Peyer's patch (tissue), 4 donors: ENCODE measurements at regions not wholly inside any gene's neighbourhood (a gene's known extent, or its start where the extent isn't known, plus 50 kb on each side); places are given as distances from the start of the nearest gene placed in this dataset.

Source experiments
- DNase-seq, 3 donors: peaks; one replicate each; pipeline ENCODE4 v3.0.0-alpha.2; 2017 to 2019
- H3K27ac ChIP-seq, 4 donors: fragments of 200-600 bp; sonication (generic); one replicate each; pipeline ENCODE4 v1.5.1; 2016 to 2019
- H3K27me3 ChIP-seq, 2 donors: fragments of 200-600 bp; sonication (generic); one replicate each; pipeline ENCODE4 v1.5.1; 2019
- H3K36me3 ChIP-seq, 3 donors: fragments of 200-600 bp; sonication (generic); one replicate each; pipeline ENCODE4 v1.5.1; 2016 to 2019
- H3K4me1 ChIP-seq, 4 donors: fragments of 200-600 bp; sonication (generic); one replicate each; pipeline ENCODE4 v1.5.1; 2016 to 2019
- H3K4me3 ChIP-seq, 4 donors: fragments of 200-600 bp; sonication (generic); 1 replicate in 3 of 4; 2 replicates in 1 of 4; pipeline ENCODE4 v1.5.1; 2016 to 2019; ENCODE audit warnings: mild to moderate bottlenecking in 1 of 4
- H3K9me3 ChIP-seq, 4 donors: fragments of 200-600 bp; sonication (generic); one replicate each; pipeline ENCODE4 v1.5.1; 2016 to 2019; ENCODE audit warnings: mild to moderate bottlenecking in 1 of 4
- CTCF ChIP-seq, 6 experiments: fragments of 450-650 bp in 4 of 6; fragments of 200-600 bp in 2 of 6; sonication (generic) in 1 of 6; IDR thresholded peaks; one replicate each; pipeline ENCODE4 v1.5.1; 2017 to 2019; ENCODE audit warnings: antibody characterized with exemption in 6 of 6, mild to moderate bottlenecking in 3 of 6, moderate library complexity in 1 of 6
- POLR2A ChIP-seq, 2 donors: fragments of 450-650 bp; IDR thresholded peaks; one replicate each; pipeline ENCODE4 v1.5.1; 2017; ENCODE audit warnings: antibody characterized with exemption in 2 of 2, mild to moderate bottlenecking in 2 of 2, moderate library complexity in 2 of 2

GRCh38 chr4:188299161-188299560 lies 159.9 kb downstream of the TRIML1 start:
- Histone ChIP-seq H3K9me3 (no peaks in the 10 kb centered on the region), H3K4me3 (no peak overlapping the region), H3K27ac (no peak overlapping the region), H3K27me3 (no peaks in the 10 kb centered on the region), H3K36me3 (no peaks in the 10 kb centered on the region), H3K4me1 (no peaks in the 10 kb centered on the region)
- no peak for DNase-seq
- TF ChIP-seq POLR2A (IDR thresholded peaks at IDR 0.05) (no peak), CTCF (IDR thresholded peaks at IDR 0.05) (no peak)

GRCh38 chr4:188300385-188300784 lies 161.1 kb downstream of the TRIML1 start:
- DNase-seq, result no peak
- Histone ChIP-seq H3K27ac (no peak overlapping the region), H3K36me3 (no peaks in the 10 kb centered on the region), H3K9me3 (no peaks in the 10 kb centered on the region), H3K27me3 (no peaks in the 10 kb centered on the region), H3K4me3 (no peak overlapping the region), H3K4me1 (no peaks in the 10 kb centered on the region)
- TF ChIP-seq POLR2A (IDR thresholded peaks at IDR 0.05), result no peak

GRCh38 chr4:188305690-188306089 lies 166.4 kb downstream of the TRIML1 start:
- peaks cover 0 to 4% (median 0%) of the 10 kb centered on the region in 4 donors for H3K9me3 ChIP-seq
- no peaks in the 10 kb centered on the region for H3K36me3 ChIP-seq
- no peak overlapping the region for H3K27ac ChIP-seq
- no peaks in the 10 kb centered on the region for H3K4me1 ChIP-seq
- TF ChIP-seq POLR2A (IDR thresholded peaks at IDR 0.05) (no peak), CTCF (IDR thresholded peaks at IDR 0.05) (no peak)
- H3K4me3 ChIP-seq, result no peak overlapping the region
- H3K27me3 ChIP-seq, result no peaks in the 10 kb centered on the region
- DNase-seq, result no peak

GRCh38 chr4:188307591-188307990 lies 168.3 kb downstream of the TRIML1 start:
- TF ChIP-seq CTCF (IDR thresholded peaks at IDR 0.05), result no peak
- TF ChIP-seq POLR2A (IDR thresholded peaks at IDR 0.05), result no peak
- no peaks in the 10 kb centered on the region for H3K4me1 ChIP-seq
- no peak overlapping the region for H3K27ac ChIP-seq
- H3K4me3 ChIP-seq, result no peak overlapping the region
- no peak for DNase-seq
- H3K9me3 ChIP-seq, result peaks cover 0 to 4% (median 0%) of the 10 kb centered on the region in 4 donors
- no peaks in the 10 kb centered on the region for H3K36me3 ChIP-seq
- no peaks in the 10 kb centered on the region for H3K27me3 ChIP-seq

GRCh38 chr4:188308142-188308541 lies 168.9 kb downstream of the TRIML1 start:
- Histone ChIP-seq H3K27me3 (no peaks in the 10 kb centered on the region), H3K4me1 (no peaks in the 10 kb centered on the region), H3K27ac (no peak overlapping the region), H3K4me3 (no peak overlapping the region), H3K9me3 (peaks cover 0 to 4% (median 0%) of the 10 kb centered on the region in 4 donors), H3K36me3 (no peaks in the 10 kb centered on the region)
- no peak for DNase-seq
- TF ChIP-seq POLR2A (IDR thresholded peaks at IDR 0.05) (no peak), CTCF (IDR thresholded peaks at IDR 0.05) (no peak)

- H3K27ac ChIP-seq, result no peak overlapping the region
- H3K4me1 ChIP-seq, result no peaks in the 10 kb centered on the region
Measured at GRCh38 chr4:188316391-188316790, 177.2 kb downstream of the TRIML1 start.

More at GRCh38 chr4:188316391-188316790, 177.2 kb downstream of the TRIML1 start:
- no peaks in the 10 kb centered on the region for H3K27me3 ChIP-seq
- H3K9me3 ChIP-seq, result no peaks in the 10 kb centered on the region
- no peak overlapping the region for H3K4me3 ChIP-seq
- TF ChIP-seq POLR2A (IDR thresholded peaks at IDR 0.05), result no peak
- no peak for TF ChIP-seq CTCF (IDR thresholded peaks at IDR 0.05)
- H3K36me3 ChIP-seq, result no peaks in the 10 kb centered on the region
- DNase-seq, result no peak
